Muscle of back (tissue), 3 donors: ENCODE measurements at regions not wholly inside any gene's neighbourhood (a gene's known extent, or its start where the extent isn't known, plus 50 kb on each side); places are given as distances from the start of the nearest gene placed in this dataset.
"Not testable (repeated sequence)": the region's sequence is repeated elsewhere in the genome, so short reads cannot be mapped to it uniquely, and the experiment has no call there.

Source experiments
- DNase-seq, 3 donors: peaks; one replicate each; pipeline versions ENCODE4 v3.0.0 to v3.0.0-alpha.2; 2013

DNA sequence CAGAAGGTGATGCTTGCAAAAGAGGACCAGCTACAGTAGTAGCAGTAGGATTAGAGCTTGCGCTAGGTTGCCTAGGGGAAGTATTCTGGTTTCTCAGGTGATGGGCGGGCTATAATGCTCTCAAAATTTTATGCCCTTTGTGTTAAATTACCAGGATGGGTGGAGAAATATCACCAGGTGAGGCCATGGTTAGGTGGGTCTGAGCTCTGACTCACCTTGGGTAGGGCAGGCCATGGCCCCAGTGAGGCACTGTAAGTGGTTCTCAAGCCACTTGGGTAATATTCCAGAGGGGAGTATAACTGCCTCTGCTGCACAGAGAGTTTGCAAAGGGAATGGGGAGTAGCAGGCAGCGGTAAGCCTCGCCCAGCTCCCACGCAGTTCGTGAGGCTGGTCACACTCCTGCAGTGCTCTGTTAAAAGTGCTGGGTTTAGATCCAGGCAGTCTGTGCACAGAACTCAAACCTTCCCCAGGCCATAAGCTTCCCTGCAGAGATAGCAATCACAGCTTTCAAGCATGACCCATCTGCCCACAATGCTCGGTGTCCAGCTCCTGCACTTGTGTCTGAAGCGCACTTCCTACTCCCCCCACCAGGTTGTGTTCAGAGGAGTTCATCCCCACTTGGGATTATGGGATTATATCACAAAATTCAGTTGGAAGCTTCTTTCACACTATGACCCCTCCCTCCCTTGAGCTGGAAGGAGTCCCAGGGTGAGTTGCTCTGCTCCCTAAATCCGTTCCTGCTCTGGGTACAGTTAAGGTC lies 575.0 kb downstream of the CHSY3 start:
- no peak for DNase-seq

DNA sequence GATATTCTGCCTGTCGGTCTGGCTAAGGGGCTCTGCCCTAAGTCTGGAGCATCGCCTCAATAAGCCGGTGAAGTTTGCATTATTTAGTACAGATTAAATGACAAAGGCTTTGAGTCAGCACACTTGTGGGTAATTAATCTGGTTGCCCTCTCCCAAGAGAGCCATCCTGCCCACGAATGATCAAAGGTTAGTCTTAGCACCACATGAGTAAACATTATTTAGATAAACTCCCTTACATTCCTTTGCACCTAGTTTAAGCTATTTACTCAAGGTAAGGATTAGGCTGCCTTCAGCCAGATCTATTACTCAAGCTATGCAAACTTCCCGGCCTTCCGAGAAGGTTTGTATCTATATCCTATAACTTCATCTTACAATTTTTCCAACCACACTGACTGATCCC lies 572.1 kb downstream of the CHSY3 start:
- no peak for DNase-seq

DNA sequence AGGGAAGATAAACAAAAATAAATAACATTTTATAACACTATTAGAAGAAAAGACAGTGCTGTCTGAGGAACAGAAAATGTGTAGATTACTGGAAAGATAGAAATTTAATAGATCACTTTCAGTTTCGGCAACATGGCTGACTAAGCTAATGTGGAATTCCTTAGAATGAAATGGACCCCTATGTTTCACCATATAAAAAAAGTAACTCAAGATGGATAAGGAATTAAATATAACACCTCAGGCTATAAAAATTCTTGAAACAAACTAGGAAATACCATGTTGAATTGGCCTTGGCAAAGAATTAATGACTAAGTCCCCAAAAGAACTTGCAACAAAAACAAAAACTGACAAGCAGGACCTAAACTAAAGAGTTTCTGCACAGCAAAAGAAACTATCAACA lies 558.3 kb downstream of the CHSY3 start:
- peak in 1 of 3 donors; percentile 8 for DNase-seq

DNA sequence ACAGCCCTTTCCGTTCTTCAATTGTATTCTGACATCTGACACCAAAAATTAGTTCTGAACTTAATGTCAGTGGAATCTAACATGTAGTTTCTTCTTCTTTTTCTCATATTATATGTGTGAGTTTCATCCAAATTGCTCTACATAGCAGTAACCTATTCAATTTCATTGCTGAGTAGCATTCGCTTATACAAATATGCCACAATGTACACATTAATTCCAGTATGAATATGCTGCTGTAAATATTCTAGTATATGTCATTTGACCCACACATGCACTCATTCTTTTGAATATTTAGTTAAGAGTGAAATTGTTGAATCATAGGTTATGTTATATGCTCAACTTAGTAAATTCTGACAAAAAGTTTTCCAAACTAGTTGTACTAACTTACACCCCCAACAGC lies 550.9 kb downstream of the CHSY3 start:
- no peak for DNase-seq

DNA sequence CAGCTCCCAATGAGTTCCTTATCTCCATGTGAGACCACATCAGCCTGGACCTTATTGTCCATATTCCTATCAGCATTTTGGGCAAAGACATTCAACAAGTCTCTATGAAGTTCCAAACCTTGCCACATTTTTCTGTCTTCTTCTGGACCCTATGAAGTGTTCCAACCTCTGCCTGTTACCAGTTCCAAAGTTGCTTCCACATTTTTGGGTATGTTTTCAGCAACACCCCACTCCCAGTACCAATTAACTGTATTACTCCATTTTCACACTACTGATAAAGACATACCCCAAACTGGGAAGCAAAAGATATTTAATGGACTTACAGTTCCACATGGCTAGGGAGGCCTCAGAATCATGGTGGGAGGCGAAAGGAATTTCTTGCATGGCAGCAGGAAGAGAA lies 548.5 kb downstream of the CHSY3 start:
- no peak for DNase-seq

DNA sequence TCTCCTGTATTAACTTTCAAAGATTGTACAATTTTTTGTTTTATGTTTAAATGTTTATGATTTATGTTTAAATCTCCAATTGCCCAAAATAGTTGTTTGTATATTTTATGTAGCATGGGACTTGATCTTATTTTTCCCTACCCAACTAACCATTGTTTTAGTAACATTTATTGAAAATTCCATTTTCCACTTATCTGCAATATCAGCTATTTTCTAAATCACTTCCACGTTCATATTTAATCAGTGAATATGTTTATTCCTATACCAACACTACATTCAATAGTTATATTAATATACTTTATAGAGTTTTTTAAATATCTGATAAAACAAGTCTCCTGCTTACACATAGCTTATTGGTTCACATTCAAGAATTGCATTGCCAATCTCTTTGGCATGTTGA lies 532.2 kb downstream of the CHSY3 start:
- no peak for DNase-seq

DNA sequence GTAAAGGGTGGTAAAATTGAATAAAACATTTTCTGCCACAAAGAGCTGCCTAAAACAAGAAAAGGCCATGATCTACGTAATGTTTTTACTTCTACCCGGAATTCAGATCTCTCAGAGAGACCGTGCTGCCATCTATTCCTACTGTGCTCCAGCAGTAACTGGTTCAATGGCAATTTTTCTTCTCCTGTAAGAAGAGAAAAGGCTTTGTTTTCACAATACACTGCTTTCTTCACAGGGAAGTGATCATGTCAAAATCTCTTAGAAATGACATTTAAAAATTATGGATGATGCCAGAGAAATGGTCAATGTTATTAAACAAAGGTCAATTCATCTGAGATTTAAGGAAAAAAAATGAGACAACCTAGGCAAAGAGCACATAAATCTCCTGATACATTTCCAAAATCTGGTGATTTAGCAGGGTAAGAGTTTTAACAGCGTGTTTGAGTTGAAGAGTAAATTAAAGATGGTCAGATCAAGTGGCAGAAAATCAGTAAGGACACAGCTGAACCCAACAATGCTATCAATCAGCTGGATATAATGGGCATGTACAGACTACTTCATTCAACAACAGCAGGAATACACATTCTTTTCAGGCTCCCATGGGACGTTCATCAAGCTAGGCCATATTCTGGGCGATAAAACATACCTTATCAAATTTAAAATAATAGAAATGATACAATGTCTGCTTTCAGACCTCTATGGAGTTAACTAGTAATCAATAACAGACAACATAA lies 523.1 kb downstream of the CHSY3 start:
- DNase-seq = no peak

DNA sequence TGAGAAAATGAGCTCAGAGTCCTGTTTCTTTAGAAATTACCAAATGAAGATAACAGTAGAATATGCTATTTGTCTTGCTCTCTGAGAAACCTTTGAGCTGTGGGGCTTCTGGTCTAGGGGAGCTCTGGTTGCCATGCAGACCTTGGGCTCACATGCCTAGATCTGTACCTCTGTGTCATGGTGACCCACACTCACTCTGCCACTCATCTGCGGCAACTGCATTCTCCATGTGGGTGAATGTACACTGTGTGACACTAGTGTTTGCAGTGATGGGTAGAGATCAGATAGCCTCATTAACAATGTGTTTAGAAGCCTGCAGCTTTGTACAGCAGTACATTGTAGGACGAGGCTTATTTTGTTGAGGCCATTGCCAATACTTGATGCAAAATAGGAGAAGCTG lies 521.2 kb downstream of the CHSY3 start:
- no peak for DNase-seq

DNA sequence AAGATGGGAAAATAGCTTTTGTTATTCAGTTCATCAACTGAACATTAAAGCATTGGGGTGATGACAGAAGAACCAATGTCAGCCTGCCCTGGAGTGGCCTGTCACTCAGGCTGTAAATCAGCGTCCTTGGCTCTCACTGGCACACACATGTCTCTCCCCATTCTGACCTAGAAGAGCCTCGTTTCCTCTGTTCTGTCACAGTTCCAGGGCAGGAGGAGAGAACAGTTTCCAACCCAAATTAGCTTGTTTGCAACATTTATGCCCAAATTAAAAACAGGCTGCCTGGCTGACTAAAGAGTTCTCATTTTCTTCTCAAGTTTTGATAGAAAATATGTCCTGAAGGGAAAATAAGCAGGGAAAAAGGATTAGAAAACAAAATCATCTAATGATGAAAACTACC lies 520.1 kb downstream of the CHSY3 start:
- DNase-seq = no peak

DNA sequence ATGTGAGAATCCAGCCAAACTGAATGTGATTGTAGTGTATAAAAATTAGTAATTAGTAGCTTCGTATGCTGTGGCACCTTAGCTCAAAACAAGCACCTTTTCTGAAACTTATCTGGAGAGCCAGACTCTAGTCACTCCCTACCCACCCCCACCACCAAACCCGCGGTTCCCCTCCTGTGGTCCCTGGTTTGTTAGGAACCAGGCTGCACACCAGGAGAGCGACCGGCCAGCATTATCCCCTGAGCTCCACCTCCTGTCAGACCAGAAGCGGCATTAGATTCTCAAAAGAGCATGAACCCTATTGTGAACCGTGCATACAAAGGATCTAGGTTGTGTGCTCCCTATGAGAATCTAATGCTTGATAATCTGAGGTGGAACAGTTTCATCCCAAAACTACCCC lies 498.6 kb downstream of the CHSY3 start:
- DNase-seq = no peak

DNA sequence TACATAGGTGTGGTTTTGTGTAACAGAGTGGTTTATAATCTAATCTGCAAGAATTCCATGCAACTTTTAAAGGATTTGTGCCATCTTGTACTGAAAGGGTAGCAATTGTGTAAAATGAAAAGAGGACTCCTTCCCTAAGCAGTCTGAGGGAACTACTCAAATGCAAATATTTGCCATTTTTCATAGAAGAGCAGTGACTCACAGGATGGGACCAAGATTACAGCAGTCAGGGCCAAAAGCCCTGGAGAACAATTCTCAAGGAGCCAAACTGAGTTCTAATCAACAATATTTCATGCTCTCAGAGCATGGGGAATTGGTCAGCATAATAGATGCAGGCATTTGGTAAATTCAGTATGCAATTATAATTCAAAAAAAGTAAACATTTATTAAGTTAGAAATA lies 495.8 kb downstream of the CHSY3 start:
- DNase-seq = peak in 1 of 3 donors; percentile 13

DNA sequence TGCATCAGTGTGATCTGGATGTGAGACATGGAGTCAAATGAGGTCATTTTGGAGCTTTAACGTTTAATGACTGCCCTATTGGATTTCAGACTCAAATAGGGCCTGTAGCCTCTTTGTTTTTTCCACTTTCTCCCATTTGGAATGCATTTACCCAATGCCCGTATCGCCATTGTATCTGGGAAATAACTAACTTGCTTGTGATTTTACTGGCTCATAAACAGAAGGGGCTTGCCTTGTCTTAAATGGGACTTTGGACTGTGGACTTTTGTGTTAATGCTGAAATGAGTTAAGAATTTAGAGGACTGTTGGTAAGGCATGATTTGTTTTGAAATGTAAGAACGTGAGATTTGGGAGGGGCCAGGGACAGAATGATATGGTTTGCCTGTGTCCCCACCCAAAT lies 494.6 kb downstream of the CHSY3 start:
- no peak for DNase-seq

DNA sequence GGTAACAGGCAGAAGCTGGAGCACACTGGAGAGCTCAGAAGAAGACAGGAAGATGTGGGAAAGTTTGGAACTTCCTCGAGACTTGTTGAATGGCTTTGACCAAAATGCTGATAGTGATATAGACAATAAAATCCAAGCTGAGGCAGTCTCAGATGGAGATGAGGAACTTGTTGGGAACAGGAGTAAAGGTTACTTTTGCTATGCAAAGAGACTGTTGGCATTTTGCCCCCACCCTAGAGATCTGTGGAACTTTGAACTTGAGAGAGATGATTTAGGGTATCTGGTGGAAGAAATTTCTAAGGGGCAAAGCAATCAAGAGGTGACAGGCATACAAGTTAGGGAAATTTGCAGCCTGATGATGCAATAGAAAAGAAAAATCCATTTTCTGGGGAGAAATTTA lies 493.5 kb downstream of the CHSY3 start:
- DNase-seq = not testable (repeated sequence)

DNA sequence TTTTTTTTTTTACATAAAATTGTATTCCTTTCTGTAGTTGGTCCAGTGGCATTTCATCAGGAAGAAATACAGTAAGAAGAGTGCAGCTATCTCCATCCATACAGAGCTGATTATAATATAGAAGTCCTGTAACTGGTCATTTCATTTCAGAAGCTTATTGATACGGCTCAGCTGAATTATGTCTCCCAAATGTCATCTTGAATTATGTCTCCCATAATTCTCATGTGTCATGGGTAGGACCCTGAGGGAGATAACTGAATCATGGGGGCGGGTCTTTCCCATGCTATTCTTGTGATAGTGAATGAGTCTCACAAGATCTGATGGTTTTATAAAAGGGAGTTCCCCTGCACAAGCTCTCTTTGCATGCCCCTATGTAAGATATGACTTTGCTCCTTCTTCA lies 492.9 kb downstream of the CHSY3 start:
- no peak for DNase-seq

DNA sequence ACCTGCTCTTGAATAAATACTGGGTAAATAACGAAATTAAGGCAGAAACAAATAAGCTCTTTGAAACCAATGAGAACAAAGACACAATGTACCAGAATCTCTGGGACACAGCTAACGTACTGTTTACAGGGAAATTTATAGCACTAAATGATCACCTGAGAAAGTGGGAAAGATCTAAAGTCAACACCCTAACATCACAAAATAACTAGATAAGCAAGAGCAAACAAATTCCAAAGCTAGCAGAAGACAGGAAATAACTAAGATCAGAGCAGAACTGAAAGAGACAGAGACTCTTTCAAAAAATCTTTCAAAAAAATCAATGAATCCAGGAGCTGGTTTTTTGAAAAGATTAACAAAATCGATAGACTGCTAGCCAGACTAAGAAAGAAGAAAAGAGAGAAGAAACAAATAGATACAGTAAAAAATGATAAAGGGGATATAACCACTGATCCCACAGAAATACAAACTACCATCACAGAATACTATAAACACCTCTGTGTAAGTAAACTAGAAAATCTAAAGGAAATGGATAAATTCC lies 487.5 kb downstream of the CHSY3 start:
- not testable (repeated sequence) for DNase-seq

DNA sequence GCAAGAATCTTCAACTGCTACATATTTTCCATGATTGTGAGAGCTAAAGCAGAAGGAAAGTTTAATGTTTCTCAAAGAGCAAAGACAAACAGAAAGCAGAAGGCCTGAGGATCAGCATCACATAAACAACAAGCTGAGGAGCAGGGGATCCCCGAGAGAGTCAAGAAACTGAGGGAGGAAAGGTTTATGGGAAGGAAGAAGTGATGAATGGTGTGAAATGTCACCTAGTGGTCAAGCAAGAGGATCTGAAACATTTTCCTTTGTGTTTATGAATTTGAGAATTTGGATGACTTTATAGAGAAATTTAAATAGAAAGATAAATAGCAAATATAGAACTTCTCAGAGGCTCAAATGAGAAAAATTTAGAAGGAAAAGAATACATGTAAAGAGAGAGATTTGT lies 481.9 kb downstream of the CHSY3 start:
- no peak for DNase-seq

DNA sequence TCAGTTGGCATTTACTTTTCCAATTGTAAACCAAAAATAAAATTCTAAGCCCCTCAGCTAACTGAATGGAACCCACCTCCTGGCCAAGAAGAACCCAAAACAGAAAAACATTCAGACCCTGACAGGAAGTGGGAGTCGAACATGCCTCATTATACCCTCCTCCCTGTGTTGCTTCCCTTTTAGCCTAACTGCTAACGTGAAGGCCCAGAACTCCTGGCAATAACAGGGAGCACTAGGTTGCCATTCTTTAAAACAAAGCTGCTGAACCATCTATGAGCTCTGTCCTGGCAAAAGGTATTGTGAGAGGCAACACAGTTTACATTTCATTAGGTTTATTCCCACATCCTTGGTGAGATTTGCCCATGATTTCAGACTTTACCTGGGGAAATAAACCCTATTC lies 481.4 kb downstream of the CHSY3 start:
- DNase-seq = no peak

DNA sequence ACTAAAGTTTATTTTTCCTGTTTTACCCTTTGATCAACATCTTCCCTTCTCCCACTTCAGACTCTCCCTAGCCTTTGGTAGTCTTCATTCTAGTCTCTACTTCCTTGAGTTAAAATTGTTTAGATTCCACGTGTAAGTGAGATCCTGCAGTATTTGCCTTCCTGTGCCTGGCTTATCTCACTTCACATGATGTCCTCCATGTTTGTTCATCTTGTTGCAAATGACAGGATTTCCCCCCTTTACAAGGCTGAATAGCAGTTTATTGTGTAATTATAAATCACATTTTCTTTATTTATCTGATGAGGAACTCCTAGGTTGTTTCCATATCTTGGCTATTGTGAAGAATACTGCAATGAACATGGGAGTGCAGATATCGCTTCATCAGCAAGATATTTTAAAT lies 461.7 kb downstream of the CHSY3 start:
- DNase-seq = no peak

DNA sequence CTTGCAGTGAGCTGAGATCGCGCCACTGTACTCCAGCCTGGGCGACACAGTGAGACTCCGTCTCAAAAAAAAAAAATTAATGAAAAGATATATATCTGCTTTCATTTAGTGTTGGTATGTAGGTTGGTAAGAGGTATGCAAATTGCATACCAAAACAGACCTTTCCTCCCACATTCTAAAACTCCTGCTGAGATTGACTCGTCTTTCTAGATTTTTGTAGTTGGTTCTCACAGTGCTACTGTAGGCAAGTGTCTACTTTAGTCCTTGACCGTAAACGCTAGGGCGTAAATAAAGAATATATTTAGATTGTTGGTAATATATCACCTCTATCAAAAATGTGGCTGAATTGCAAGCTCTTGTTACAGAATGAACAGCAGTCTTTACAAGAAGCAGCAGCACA lies 445.9 kb downstream of the CHSY3 start:
- DNase-seq = no peak

DNA sequence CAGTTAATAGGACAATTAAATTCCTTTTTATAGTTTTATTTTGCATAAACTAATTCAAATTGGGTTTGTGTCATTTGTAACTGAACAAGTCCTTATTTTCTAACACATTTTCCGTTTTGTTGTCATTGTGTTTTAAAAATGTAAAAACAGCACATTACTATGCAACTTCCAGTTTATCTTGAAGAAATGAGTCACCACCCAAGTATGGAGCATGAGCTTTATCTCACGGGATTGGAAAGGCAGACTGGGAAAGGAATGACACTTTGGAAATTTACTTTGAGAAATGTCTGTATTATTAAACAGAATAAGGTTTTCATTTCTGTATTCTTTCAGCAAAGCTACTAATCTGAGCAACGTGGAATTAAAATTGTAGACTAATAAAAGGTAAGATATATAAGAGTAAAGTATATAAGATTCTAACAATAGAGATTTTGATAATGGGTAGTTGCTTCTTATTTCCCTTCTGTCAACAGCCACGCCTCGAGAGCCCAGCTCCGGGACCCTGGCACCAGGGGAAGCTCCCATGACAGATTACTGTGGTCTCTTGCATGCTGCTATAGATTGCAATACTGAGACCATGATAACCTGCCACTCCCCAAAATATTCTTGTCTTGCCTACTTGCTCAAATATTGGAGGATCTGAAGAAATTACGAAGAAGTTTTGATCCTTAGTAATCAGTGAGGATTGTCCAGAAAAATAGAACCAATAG lies 433.1 kb downstream of the CHSY3 start:
- DNase-seq = peak in 1 of 3 donors; percentile 43

DNA sequence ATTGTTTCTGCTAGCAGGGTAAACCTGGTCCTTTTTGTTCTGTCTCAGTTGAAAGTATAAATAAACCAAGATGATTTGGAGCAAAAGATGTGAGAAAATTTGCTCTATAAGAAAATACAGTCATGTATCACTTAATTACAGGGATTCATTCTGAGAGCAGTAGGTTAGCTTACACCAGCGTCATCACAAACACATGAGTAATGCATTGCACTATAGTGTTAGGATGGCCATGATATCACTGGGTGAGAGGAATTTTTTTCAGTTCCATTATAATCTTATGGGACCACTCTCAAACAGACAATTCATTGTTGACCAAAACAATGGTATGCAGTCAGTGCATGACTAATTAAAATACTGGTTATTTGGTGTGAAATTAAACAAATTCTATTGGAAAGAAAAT lies 430.9 kb downstream of the CHSY3 start:
- no peak for DNase-seq

DNA sequence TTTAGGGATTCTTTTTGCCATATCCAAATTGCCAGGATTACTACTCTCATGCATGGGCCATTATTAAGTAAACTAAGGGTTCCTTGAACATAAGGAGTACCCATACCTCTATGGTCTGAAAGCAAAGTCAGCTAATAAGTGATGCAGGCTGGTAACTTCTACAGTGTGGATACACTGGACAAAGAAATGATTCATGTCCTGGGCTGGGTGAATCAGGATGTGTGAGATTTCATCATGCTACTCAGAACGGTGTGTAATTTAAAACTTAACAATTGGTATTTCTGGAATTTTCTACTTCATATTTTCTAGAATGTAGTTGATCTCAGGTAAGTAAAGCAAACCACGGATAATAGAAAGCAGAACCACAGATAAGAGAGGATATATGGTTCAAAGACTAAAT lies 428.8 kb downstream of the CHSY3 start:
- DNase-seq = peak in 1 of 3 donors; percentile 13

DNA sequence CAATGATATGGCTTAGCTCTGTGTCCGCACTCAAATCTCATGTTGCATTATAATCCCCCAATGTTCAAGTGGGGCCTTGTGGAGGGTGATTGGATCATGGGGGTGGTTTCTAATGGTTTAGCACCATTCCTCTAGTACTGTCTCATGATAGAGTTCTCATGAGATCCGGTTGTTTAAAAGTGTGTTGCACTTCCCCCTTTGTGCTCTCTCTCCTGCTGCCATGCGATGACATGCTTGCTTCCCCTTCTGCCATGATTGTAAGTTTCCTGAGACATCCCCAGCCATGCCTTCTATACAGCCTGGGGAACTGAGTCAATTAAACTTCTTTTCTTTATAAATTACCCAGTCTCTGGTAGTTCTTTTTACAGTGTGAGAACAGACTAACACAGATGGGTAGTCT lies 427.1 kb downstream of the CHSY3 start:
- DNase-seq = no peak
